ENCODE measurements at regions not wholly inside any gene's neighbourhood (a gene's known extent, or its start where the extent isn't known, plus 50 kb on each side); places are given as distances from the start of the nearest gene placed in this dataset.

GRCh38 chr2:111231532-111232252 lies 111.0 kb downstream of the BCL2L11 start:
- Histone ChIP-seq H3K56ac (replicated peaks; ENCODE audit: insufficient read length, low read depth, low read length) (no peak overlapping the region), H3K27ac (ENCODE audit: low read depth, low read length) (no peak overlapping the region), H2AK5ac (ENCODE audit: low read depth, low read length) (no peak overlapping the region), H3K14ac (ENCODE audit: insufficient read length) (no peak overlapping the region), H3K79me2 (ENCODE audit: control insufficient read depth in 1 of 2, insufficient read depth in 2 of 2, low read length in 2 of 2) (no peaks in the 10 kb centered on the region), H3K23me2 (ENCODE audit: low read depth, low read length) (no peaks in the 10 kb centered on the region), H3K36me3 (ENCODE audit: control insufficient read depth in 2 of 4, insufficient read depth in 4 of 4, low read length in 3 of 4) (no peaks in the 10 kb centered on the region), H3K9ac (replicated peaks in 1 of 4; ENCODE audit: extremely low read depth in 1 of 4, low read depth in 3 of 4, low read length in 3 of 4) (no peak overlapping the region), H3K23ac (ENCODE audit: insufficient read length) (no peak overlapping the region), H3K18ac (ENCODE audit: extremely low read depth, low read length) (no peak overlapping the region), H3K4me3 (ENCODE audit: extremely low read depth in 1 of 4, insufficient read depth in 2 of 4, low read depth in 3 of 4, low read length in 4 of 4) (no peak overlapping the region), H2AFZ (ENCODE audit: low read length) (no peak overlapping the region), H2BK12ac (ENCODE audit: low read depth, low read length) (no peak overlapping the region), H4K91ac (replicated peaks; ENCODE audit: insufficient read length, low read length) (no peak overlapping the region), H3K79me1 (ENCODE audit: low read depth, low read length) (no peaks in the 10 kb centered on the region), H3K4me1 (replicated peaks in 1 of 4; ENCODE audit: control insufficient read depth in 3 of 4, insufficient read depth in 4 of 4, low read length in 3 of 4) (peaks cover 0 to 4% (median 2%) of the 10 kb centered on the region in 4 experiments; a peak in 3 of 7 replicates), H4K8ac (ENCODE audit: extremely low read depth, insufficient read depth, low read length) (no peak overlapping the region), H2BK20ac (ENCODE audit: low read length) (no peak overlapping the region), H3K27me3 (replicated peaks in 1 of 4; ENCODE audit: control insufficient read depth in 3 of 4, extremely low read depth in 1 of 4, insufficient read depth in 3 of 4, low read length in 3 of 4) (no peaks in the 10 kb centered on the region; a peak in 2 of 7 replicates), H2BK120ac (replicated peaks; ENCODE audit: low read depth, low read length) (no peak overlapping the region), H2BK5ac (ENCODE audit: low read depth, low read length) (no peak overlapping the region), H3K4me2 (ENCODE audit: insufficient read depth in 1 of 2, low read depth in 2 of 2, low read length in 2 of 2) (no peak overlapping the region), H4K20me1 (replicated peaks in 1 of 2; ENCODE audit: control insufficient read depth in 1 of 2, insufficient read depth in 2 of 2, low read length in 2 of 2) (no peaks in the 10 kb centered on the region), H2BK15ac (ENCODE audit: low read length) (no peak overlapping the region), H3K9me3 (ENCODE audit: insufficient read depth in 2 of 2, low read depth in 1 of 2, low read length in 1 of 2) (peaks cover 0 to 3% of the 10 kb centered on the region in 2 experiments; a peak in 1 of 4 replicates), H4K5ac (ENCODE audit: insufficient read length, low read depth, low read length) (no peak overlapping the region), H3K4ac (replicated peaks; ENCODE audit: insufficient read length, low read depth, low read length) (no peak overlapping the region)
- CTCF ChIA-PET (ENCODE audit: partially characterized antibody): no interaction called here
- FAIRE-seq (no peak), DNase-seq (ENCODE audit: low read depth in 1 of 2, low spot score in 2 of 2) (no peak)
- POLR2A ChIA-PET (ENCODE audit: partially characterized antibody): no interaction called here
- WGBS, 2 experiments (ENCODE audit: extremely low coverage in 1 of 2, insufficient coverage in 1 of 2, insufficient read length in 1 of 2, insufficient replicate concordance in 2 of 2, low coverage in 1 of 2, low lambda C conversion rate in 2 of 2, missing lambda C conversion rate in 1 of 2): 79% methylated on average over 7 of the region's 7 CpGs; no CpG with 5 or more reads in 1 of the 2 experiments
- TF ChIP-seq SAP30 (IDR thresholded peaks at IDR 0.05; ENCODE audit: insufficient read depth, insufficient replicate concordance, low read length) (no peak), YY1 (IDR thresholded peaks at IDR 0.05; ENCODE audit: low read depth, low read length) (no peak), SP1 (IDR thresholded peaks at IDR 0.05; ENCODE audit: low read depth, low read length) (no peak), SP2 (IDR thresholded peaks at IDR 0.05; ENCODE audit: low read length) (no peak), CREB1 (IDR thresholded peaks at IDR 0.05) (no peak)

All from H1 (cell line).